GM18520 (cell line): ENCODE measurements at regions not wholly inside any gene's neighbourhood (a gene's known extent, or its start where the extent isn't known, plus 50 kb on each side); places are given as distances from the start of the nearest gene placed in this dataset.
"Not testable (repeated sequence)": the region's sequence is repeated elsewhere in the genome, so short reads cannot be mapped to it uniquely, and the experiment has no call there.

ENCODE experiments used
- ATAC-seq: cut with Tn5 transposase; IDR thresholded peaks from one replicate; pipeline ENCODE4 v1.9.1; 2021; ENCODE audit not compliant: unreplicated experiment

- no peak for ATAC-seq
These were observed 189.2 kb upstream of the PBX1 start for GRCh38 chr1:164369698-164370365.

GRCh38 chr1:164380893-164381292, 178.1 kb upstream of the PBX1 start:
- ATAC-seq = no peak

DNA sequence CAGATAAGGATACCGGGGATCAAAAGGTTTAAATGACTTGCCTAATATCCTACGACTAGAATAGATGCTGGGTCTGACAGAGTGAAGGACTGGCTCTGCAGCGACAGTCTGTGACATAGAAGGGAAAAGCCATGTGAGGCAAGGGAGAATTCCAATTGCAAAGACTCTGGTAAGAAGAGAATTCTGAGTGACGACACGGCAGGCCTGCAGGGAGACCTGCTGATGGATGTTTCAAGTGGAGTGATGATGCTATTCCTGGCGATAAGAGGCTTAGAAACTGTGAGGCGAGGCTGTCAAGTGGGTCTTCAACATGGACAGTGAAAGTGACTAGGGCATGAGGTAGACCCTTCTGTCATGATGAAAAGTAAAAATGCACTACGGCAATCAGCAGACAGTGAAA, 176.6 kb upstream of the PBX1 start:
- no peak for ATAC-seq

GRCh38 chr1:164384262-164384661, 174.7 kb upstream of the PBX1 start:
- ATAC-seq = no peak

- ATAC-seq = no peak
These were observed 141.8 kb upstream of the PBX1 start for GRCh38 chr1:164417016-164417704.

DNA sequence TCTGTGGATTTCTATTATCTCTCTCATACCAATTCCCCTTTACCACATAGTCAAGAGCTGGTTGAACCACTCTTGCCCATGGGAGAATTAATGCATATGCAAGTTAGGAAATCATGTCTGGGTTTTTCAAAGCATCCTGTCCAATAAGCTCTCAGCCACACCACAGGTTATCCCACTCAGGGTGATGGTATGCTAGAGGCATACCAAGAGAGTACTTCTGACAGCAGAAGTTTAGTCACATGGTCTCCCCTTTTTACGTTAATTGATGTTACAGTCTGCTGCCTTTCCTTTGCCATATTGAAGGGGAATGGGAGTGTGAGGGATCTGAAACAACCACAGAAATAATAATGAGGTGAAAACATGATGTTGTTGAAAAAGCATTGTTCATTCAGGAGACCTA, 135.8 kb upstream of the PBX1 start:
- no peak for ATAC-seq

DNA sequence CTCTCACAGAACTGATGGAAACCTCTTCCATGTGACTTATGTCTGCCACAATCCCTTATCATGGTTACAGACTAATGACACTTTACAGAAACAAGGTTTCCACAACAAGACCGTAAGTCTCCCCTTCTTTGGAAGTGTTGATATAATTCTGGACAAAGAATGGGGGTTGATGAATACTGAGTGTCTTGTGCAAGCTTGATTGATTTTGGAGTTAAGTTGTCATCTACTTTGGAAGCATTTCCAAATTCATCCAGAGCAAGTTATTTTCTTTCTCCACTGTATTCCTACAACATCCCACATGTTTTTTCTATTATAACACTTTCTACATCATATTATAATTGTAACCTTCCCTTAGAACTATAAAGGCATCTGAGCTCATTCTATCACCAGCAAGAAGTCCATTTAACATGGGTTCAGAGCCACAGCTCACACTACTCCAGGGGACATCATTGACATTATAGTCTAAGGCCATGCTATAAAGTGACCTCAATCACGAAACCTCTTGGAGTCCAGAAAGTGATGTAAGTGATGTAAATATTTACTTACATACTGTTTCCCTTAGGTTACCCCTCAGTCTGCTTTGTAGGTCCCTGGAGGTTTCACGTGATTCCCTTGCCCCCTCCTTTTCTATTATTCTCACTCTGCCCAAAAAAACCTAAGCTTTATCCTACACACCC, 125.7 kb upstream of the PBX1 start:
- ATAC-seq = no peak

DNA sequence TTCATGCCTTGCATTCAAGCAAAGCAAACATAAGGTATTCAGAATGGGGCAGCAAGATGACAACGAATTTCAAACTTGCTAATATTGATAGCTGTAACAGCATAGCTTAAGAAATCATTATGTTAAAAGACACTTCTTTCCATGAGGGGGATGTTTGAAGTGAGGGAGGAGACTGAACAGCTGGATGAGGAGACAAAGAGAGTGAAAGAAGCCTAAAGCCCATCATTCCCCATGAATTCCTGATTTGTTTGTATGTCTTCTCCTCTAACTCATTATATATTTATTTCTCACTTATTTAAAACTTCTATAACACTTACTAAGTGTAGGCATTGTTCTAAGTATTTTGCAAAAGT, 125.2 kb upstream of the PBX1 start:
- ATAC-seq = no peak

DNA sequence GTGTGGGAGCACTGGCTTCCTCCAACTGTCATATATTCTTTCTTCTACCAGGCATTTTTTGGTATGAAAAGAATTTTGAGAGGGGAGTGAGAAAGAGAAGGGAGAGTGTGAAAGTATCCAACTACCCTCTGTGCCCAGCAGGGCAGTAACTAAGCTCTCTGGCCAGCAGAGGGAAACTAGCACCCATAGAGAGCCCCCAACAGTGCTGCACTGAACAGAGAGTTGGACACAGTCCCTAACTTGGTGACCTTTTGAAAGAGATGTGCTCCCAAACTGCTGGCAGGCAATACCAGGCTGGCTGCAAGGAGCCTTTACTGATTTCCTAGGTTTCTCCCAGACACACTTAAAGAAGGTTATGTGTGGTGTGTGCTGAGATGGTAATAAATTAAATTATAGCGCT, 118.8 kb upstream of the PBX1 start:
- no peak for ATAC-seq

GRCh38 chr1:164443166-164443565, 115.8 kb upstream of the PBX1 start:
- ATAC-seq = no peak

DNA sequence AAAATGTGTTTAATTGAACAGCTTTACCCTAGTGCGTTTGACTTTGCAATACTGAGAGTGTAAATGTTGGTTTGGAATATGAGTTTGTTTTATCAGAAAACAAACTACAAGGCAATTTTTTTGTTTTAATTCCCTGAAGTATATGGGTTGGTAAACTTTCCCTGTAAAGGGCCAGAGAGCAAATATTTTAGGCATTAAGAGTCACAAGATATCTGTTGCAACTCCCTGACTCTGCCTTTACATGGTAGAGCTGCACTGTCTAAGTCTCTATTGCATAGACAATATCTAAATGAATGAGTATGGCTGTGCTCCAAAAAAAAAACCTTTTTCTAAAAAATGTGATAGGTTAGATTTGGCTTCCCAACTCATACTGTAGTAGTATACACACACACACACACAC, 115.1 kb upstream of the PBX1 start:
- ATAC-seq = no peak

DNA sequence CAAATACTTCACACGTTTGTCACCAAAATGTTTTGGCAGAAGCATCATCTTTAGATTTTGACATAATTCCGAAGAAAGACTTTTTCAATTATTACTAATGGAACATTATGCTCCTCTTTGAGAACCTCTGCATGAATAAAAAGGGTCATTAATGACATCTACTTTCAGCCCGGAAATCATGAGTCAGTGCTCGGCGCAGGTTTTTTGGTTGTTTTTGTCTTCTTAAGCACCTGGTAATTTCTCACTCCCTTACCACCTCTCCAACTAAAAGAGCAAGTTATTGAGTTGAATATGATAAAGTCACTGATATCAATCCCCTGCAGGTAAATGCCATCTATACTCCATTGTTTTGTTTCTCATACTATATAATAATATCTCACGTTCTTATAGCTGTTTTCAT, 113.0 kb upstream of the PBX1 start:
- ATAC-seq = no peak

DNA sequence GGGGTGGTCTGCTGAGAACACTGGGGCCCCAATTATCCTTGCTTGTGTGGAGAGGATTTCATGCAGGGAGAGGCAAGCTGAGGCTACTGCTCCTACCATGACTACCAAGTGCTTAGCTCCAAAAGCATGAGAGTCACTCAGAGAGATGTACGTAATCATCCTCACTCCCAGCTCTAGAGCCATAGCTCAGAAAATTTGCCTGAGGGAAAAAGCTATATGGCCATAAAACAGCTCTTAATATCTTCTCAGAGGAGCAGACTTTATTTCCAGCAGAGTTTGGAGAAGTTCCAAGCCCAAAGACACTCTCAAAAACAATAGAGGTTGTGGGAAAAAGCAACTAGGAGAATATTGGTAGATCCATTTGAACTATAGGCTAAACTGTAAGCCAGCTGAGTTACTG, 106.4 kb upstream of the PBX1 start:
- ATAC-seq = no peak

DNA sequence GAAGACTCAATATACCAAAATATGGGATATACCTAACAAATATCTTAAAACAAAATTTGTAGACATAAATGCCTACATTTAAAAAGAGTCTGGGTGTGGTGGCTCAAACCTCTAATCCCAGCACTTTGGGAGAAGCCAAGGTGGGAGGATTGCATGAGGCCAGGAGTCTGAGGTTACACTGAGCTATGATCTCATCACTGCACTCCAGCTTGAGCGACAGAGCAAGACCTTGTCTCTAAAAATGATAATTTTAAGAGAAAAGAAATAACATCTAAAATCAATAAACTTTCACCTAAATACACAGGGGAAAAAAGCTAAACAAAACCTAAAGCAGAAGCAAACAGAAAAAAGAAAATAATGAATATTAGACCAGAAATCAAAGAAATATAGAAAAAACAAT, 102.7 kb upstream of the PBX1 start:
- no peak for ATAC-seq

DNA sequence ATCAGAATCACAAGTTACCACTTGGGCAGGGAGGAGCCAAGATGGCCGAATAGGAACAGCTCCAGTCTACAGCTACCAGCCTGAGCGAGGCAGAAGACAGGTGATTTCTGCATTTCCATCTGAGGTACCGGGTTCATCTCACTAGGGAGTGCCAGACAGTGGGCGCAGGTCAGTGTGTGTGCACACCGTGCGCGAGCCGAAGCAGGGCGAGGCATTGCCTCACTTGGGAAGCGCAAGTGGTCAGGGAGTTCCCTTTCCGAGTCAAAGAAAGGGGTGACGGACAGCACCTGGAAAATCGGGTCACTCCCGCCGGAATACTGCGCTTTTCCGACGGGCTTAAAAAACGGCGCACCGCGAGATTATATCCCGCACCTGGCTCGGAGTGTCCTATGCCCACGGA, 99.8 kb upstream of the PBX1 start:
- ATAC-seq = not testable (repeated sequence)

- ATAC-seq = no peak
These were observed 93.0 kb upstream of the PBX1 start for GRCh38 chr1:164466001-164466421.

- no peak for ATAC-seq
These were observed 92.6 kb upstream of the PBX1 start for GRCh38 chr1:164466429-164466828.

DNA sequence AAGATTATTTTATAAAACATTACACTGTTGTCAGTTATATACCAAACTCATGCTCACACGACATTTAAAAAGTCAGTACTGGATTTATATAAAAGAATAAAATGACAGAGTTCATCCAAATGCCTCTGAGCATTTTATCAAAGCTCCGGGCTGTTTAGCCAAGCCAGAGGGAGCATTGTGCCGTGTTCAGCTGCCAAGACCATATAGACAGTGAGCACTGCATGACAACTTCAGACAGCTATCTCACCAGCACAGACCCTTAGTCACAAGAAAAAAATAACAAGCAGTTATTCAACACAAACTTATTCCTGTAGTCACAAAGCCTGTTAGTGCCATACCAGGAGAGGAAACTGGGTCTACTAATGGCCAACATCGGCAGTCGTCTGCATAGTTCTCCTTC, 88.0 kb upstream of the PBX1 start:
- ATAC-seq = no peak

DNA sequence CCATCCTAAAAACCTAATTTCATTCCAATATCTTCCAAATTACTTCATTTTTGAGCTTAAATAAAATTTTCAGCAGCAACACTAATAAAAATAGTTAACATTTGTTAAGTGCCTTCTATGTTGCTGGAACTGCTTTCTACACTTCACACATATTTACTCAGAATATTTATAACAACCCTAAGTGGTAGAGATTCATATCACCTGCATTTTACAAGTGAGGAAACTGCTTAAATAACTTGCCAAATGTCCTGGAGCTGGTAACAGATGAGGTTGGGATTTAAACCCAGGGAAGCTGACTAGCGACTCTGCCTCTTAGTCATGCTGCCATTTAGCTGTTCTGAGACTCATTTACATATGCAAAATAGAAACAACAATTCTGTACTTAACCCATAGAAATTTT, 86.1 kb upstream of the PBX1 start:
- ATAC-seq = no peak

DNA sequence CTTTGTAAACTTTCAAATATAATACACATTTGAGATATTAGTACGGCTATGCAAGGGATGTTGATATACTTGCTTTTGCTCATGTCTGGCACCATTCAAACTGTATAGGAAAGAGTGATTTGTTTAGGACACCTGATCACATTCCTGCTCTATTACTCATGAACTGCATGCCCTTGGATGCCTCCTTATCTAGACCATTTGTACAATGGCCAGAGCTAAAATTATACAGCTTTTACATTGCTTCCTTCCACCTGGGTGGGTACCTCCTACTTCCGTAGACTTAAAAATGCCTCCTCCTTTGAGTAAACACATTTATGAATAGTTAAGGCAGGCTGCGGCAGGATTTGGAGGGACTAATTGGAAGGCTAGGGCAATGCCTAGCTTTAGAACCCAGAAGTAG, 85.4 kb upstream of the PBX1 start:
- no peak for ATAC-seq

DNA sequence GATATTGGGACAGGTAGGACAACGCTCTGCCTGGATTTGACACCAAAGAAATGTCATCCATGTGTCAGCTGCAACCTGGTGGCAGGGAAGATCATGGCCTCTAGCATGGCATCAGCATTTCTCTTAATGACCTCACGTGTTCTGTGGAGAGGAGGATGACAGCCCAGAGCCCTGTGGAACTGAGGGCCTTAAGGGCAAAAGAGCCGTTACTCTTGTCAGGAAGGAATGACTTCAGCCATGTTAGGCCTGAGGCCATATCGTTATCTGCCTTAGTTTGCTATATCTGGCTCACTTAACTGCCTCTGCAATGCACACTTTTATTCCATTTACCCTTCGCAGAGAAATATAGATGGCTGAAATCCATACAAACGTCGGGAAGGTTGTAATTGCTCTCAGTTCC, 83.2 kb upstream of the PBX1 start:
- no peak for ATAC-seq

DNA sequence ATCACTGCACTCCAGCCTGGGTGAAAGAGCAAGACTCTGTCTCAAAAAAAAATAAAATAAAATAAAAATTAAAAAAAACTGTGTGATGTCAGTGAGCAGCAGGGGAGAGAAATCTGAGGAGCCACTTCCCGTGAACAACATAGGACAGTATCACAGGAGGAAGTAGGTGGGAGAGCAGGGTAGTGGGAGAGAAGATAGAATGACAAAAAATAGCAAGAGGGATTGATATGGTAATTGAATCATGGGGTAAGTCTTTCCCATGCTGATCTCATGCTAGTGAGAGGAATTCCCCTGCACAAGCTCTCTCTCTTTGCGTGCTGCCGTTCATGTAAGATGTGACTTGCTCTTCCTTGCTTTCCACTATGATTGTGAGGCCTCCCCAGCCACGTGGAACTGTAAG, 81.6 kb upstream of the PBX1 start:
- ATAC-seq = no peak

- no peak for ATAC-seq
These were observed 79.7 kb upstream of the PBX1 start for GRCh38 chr1:164479242-164479641.
